GM10266 (cell line): ENCODE measurements at regions not wholly inside any gene's neighbourhood (a gene's known extent, or its start where the extent isn't known, plus 50 kb on each side); places are given as distances from the start of the nearest gene placed in this dataset.

Experiments used
- DNase-seq: peaks from one replicate; pipeline ENCODE4 v3.0.0; 2012; ENCODE audit errors: extremely low spot score
- CTCF ChIP-seq: IDR thresholded peaks from 2 replicates; pipeline ENCODE4 v1.5.1; 2012; ENCODE audit warnings: mild to moderate bottlenecking, low read depth; ENCODE audit not compliant: control insufficient read depth, insufficient read depth; ENCODE audit errors: missing control alignments

DNA sequence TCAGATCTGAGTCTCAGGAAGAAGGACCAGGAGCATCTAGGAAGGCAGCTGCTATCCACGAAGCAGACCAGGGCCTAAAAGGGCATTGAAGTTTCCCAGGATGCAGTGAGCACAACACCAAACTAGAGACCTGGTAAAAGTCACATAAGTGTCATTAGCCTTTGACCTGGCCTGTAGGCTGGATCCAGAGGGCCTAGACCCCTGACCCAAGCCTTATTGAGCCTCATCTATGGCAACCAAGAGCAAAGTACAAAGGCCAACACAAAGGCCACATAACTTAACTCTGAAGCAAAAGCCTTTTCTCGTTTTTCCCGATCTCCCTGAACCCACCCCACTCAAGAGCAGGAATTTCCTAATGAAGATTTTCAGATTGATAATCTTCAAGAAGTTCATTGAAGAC is 127.3 kb upstream of the SRD5A2 start:
- DNase-seq, result no peak
- no peak for TF ChIP-seq CTCF

GRCh38 chr2:31704561-31705212 is 123.9 kb upstream of the SRD5A2 start:
- no peak for DNase-seq
- no peak for TF ChIP-seq CTCF

DNA sequence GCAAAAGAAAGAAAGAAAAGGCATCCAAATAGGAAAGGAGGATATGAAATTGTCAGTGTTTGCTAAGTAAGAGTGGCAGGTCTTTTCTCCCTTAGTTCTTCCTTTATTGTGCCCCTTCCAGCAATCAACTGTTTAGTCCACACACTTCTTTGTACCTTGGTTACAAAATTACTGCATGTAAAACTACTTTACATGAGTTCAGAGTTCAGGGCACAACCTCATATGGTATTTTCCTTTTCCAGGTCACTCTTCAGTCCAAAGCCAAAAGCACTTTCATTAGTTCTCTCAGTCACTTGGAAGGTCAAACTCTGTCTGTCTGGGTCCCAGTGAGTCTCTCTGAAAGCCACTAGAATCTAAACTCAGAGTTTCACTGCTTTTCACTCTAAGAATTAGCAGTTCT is 122.5 kb upstream of the SRD5A2 start:
- no peak for DNase-seq
- no peak for TF ChIP-seq CTCF

DNA sequence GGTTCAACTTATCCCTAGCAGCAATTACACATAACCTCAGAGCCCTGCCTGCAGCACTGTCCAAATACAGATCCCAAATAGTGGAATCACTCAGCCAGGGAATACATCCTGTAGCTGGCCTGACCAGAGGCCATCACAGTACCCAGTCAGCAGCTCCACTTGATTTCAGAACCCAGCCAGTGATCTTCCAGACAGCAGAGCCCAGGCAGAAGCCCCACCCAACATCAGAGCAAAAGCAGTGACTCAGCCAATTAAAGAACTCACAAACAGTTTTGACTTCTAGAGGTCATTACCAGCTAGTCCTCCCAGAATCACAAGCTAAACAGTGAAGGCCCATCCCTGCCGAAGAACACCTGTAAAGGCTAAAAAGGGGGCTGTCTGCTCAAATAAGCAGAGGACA is 118.0 kb upstream of the SRD5A2 start:
- no peak for DNase-seq
- TF ChIP-seq CTCF, result no peak

- no peak for DNase-seq
- no peak for TF ChIP-seq CTCF
Measured at GRCh38 chr2:31696068-31696467, 115.3 kb upstream of the SRD5A2 start.

GRCh38 chr2:31694444-31694843 is 113.7 kb upstream of the SRD5A2 start:
- DNase-seq, result no peak
- no peak for TF ChIP-seq CTCF

- DNase-seq, result no peak
Measured at GRCh38 chr2:31693882-31694281, 113.1 kb upstream of the SRD5A2 start.

More at GRCh38 chr2:31693882-31694281, 113.1 kb upstream of the SRD5A2 start:
- TF ChIP-seq CTCF, result no peak
